NCI-H2227 (cell line): ENCODE measurements at regions not wholly inside any gene's neighbourhood (a gene's known extent, or its start where the extent isn't known, plus 50 kb on each side); places are given as distances from the start of the nearest gene placed in this dataset.
A peak's percentile ranks its signal among the peaks of the same experiment; 100 is the strongest.

Source experiments
- DNase-seq: peaks from one replicate; lab custom pipeline; 2025; ENCODE audit not compliant: unreplicated experiment; lab: John Stamatoyannopoulos, UW

GRCh38 chr16:54490112-54490488 is 203.5 kb upstream of the IRX3 start:
- DNase-seq: no peak

GRCh38 chr16:54489225-54490111 is 202.9 kb upstream of the IRX3 start:
- DNase-seq: no peak

- no peak for DNase-seq
Measured at GRCh38 chr16:54488729-54489128, 202.1 kb upstream of the IRX3 start.

GRCh38 chr16:54487933-54488332 is 201.3 kb upstream of the IRX3 start:
- no peak for DNase-seq

DNA sequence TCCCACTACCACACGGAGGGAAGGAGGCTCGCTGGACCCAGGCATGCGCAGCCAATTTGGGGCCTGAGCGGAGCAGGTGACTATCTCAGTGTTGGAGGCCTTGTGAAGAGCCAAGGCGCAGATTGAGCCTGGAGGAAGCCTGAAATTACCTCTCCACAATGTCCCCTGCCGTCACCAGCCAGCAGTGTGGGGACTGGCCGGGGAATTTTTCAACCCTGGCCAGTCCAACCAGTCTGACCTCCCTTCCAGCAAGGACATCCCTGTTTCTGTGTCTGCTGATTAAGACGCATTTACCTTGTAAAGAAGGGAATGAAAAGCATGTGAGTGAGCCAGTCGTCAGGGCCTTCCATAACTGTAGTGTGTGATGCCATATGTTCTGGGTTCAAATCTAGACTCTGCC is 198.1 kb upstream of the IRX3 start:
- no peak for DNase-seq

DNA sequence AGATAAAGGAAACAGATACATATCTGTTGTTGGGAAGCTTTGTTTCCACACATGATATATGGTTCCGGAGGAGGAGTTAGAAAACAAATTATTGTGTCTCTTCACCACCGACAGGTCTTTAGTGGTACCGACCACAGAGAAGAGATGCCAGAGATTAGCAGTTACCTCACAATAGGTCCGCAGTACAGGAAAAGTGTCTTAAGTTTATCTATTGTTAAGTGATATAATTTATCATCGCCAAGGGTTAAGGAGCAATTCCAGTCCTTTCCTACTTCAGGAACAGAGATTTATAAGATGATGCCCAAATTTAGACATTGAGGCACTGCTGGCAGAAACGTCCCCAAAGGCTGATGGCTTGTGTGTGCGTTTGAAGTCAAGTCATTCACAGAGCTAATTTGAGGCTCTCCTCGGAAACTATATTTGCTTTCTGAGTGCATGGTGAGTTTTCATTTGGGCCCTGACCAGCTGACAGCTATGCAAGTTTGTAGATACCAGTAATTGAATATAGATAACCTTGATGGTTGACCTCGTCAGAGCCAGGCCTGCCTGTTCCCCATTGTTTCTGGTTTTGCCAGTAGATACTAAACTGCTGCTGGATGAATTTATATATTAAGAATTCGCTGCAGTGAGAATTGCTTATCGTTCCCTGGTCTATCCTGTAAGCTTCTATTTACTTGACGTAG is 196.4 kb upstream of the IRX3 start:
- no peak for DNase-seq

GRCh38 chr16:54480429-54480828 is 193.8 kb upstream of the IRX3 start:
- DNase-seq: no peak

- DNase-seq: no peak
Measured at GRCh38 chr16:54479546-54479945, 193.0 kb upstream of the IRX3 start.

- DNase-seq: no peak
Measured at GRCh38 chr16:54477714-54478113, 191.1 kb upstream of the IRX3 start.

GRCh38 chr16:54475019-54475601 is 188.5 kb upstream of the IRX3 start:
- DNase-seq: peak; percentile 19

- no peak for DNase-seq
Measured at GRCh38 chr16:54473226-54473993, 186.8 kb upstream of the IRX3 start.

DNA sequence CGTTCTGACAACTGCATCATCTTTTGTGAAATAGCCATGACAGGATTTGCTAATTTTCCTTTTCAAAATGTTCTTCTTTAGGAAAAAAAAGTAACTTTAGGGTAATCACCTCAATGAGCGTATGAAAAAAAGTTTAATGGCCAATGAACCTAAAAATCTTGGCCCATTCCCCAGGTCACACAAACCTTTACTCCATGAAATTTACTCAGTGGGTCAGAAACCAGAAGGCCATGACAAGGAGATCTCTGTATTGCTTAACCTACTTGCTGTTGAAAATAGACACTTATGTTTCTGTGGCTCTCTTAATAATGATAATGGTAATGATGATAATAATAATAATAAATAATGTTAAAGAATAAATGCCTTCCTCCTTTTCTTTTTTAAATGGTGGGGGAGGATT is 180.8 kb upstream of the IRX3 start:
- no peak for DNase-seq

GRCh38 chr16:54466233-54466632 is 179.6 kb upstream of the IRX3 start:
- DNase-seq: no peak

GRCh38 chr16:54465063-54465462 is 178.5 kb upstream of the IRX3 start:
- no peak for DNase-seq

- DNase-seq: no peak
Measured at GRCh38 chr16:54462771-54463170, 176.2 kb upstream of the IRX3 start.

- no peak for DNase-seq
Measured at GRCh38 chr16:54462151-54462651, 175.6 kb upstream of the IRX3 start.

GRCh38 chr16:54460263-54460860 is 173.8 kb upstream of the IRX3 start:
- no peak for DNase-seq

DNA sequence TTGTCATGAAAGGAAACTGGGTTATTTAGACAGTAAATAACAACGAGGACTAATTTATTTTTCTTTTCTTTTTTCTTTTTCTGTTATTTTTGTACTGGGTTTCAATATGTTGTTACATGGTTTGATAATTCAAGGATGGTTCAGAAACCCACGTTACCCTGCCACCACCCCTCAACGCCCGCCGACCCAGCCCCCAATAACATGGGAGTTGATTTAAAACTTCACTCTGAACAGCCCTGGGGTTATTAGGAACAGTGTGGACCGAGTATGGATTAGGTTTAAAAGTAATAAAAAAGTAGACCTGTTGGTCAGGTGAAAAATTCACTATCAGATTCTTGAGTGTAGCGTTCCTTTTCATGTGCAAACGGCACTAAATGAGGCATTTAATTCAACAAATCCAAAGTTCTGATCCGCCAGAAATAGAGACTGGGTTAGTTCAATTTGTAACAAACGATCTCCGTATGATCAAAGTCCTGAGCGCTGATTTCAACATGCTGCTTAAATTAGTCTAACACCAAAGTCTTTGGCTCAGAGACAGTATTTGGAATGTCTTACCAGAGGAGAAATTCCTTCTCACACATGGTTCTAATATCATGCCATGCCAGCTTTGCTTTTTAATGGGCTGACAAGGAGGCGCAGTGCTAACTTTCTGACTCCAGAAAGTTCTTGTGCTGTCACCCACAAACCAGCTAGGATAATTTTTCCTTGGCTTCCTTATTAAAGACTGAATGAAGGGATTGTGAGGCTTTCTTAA is 173.1 kb upstream of the IRX3 start:
- DNase-seq: no peak

GRCh38 chr16:54458923-54459322 is 172.3 kb upstream of the IRX3 start:
- no peak for DNase-seq

DNA sequence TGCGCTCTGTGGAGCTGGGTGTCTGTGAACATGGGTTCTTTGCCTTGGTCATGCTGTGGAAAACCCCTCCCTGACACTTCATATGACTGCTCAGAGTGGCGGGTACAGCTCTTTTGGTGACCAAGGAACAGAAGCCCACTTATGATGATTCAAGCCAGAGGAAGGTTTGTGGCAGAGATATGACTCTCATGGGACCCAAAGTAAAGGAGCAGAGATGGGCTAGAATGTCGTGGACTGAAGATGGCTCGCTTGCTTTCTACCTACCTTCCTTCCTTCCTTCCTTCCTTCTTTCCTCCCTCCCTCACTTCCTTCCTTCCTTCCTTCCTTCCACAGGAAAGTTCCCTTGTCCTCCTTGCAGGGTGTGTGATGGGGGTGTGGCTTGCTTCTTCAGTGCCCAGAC is 169.7 kb upstream of the IRX3 start:
- DNase-seq: no peak
